Smooth muscle cell (in vitro differentiated cells): ENCODE measurements at regions not wholly inside any gene's neighbourhood (a gene's known extent, or its start where the extent isn't known, plus 50 kb on each side); places are given as distances from the start of the nearest gene placed in this dataset.
"Not testable (repeated sequence)": the region's sequence is repeated elsewhere in the genome, so short reads cannot be mapped to it uniquely, and the experiment has no call there.

ENCODE experiments used
- DNase-seq: peaks from one replicate; lab custom pipeline; 2025; ENCODE audit not compliant: unreplicated experiment; lab: John Stamatoyannopoulos, UW
- H2AFZ ChIP-seq: fragments of 200-600 bp; sonication (generic); 2 replicates; pipeline ENCODE4 v1.6.0; 2016; ENCODE audit warnings: antibody characterized with exemption, low read depth, mild to moderate bottlenecking
- H3F3A ChIP-seq: fragments of 200-600 bp; sonication (generic); 2 replicates; pipeline ENCODE4 v1.6.0; 2017; ENCODE audit warnings: antibody characterized with exemption, low read depth
- H3K27ac ChIP-seq: fragments of 200-600 bp; sonication (generic); 2 replicates; pipeline ENCODE4 v1.5.1; 2016; ENCODE audit warnings: low read depth, mild to moderate bottlenecking
- H3K27me3 ChIP-seq: fragments of 200-600 bp; sonication (generic); 2 replicates; pipeline ENCODE4 v1.6.1; 2016; ENCODE audit warnings: low read depth, mild to moderate bottlenecking
- H3K36me3 ChIP-seq: fragments of 200-600 bp; sonication (generic); 2 replicates; pipeline ENCODE4 v1.5.1; 2016; ENCODE audit warnings: low read depth
- H3K4me1 ChIP-seq: fragments of 200-600 bp; sonication (generic); 2 replicates; pipeline ENCODE4 v1.5.1; 2016; ENCODE audit warnings: low read depth
- H3K4me2 ChIP-seq: fragments of 200-600 bp; sonication (generic); 2 replicates; pipeline ENCODE4 v1.6.0; 2016; ENCODE audit warnings: mild to moderate bottlenecking
- H3K4me3 ChIP-seq: fragments of 200-600 bp; sonication (generic); 2 replicates; pipeline ENCODE4 v1.5.1; 2016; ENCODE audit warnings: mild to moderate bottlenecking
- H3K79me2 ChIP-seq: fragments of 200-600 bp; sonication (generic); 2 replicates; pipeline ENCODE4 v1.6.0; 2016; ENCODE audit warnings: low read depth, mild to moderate bottlenecking
- H3K9ac ChIP-seq: fragments of 200-600 bp; sonication (generic); 2 replicates; pipeline ENCODE4 v1.6.0; 2016; ENCODE audit warnings: low read depth
- H3K9me3 ChIP-seq: fragments of 200-600 bp; sonication (generic); replicated peaks from 2 replicates; pipeline ENCODE4 v1.5.1; 2016; ENCODE audit warnings: low read depth
- H4K20me1 ChIP-seq: fragments of 200-600 bp; sonication (generic); 2 replicates; pipeline ENCODE4 v1.6.0; 2016; ENCODE audit warnings: low read depth
- CTCF ChIP-seq: fragments of 200-600 bp; sonication (generic); IDR thresholded peaks from 2 replicates; pipeline ENCODE4 v1.5.1; 2017; ENCODE audit warnings: borderline replicate concordance, mild to moderate bottlenecking, antibody characterized with exemption; ENCODE audit not compliant: insufficient read depth, poor library complexity, severe bottlenecking
- WGBS: methylation state at CpG from one replicate; pipeline ENCODE4 v1.1.7; 2016; ENCODE audit warnings: low lambda C conversion rate; 5-methylcytosine and 5-hydroxymethylcytosine counted together

GRCh38 chr7:109713366-109713765, 1143.7 kb downstream of the DNAJB9 start:
- WGBS: 94% methylated on average over 1 of the region's 1 CpG
- no peak overlapping the region for H3K27ac ChIP-seq
- no peak overlapping the region for H3K4me2 ChIP-seq
- no peak overlapping the region for H3K4me3 ChIP-seq
- H3K9ac ChIP-seq: no peak overlapping the region
- H2AFZ ChIP-seq: no peak overlapping the region
- H3K4me1 ChIP-seq: no peaks in the 10 kb centered on the region
- no peaks in the 10 kb centered on the region for H3K9me3 ChIP-seq
- TF ChIP-seq CTCF: no peak
- no peaks in the 10 kb centered on the region for H3F3A ChIP-seq
- no peaks in the 10 kb centered on the region for H3K79me2 ChIP-seq
- DNase-seq: no peak
- H3K27me3 ChIP-seq: no peaks in the 10 kb centered on the region
- no peaks in the 10 kb centered on the region for H3K36me3 ChIP-seq
- H4K20me1 ChIP-seq: no peaks in the 10 kb centered on the region

- not testable (repeated sequence) for H3K27ac ChIP-seq, H3K4me1 ChIP-seq, DNase-seq, H3K27me3 ChIP-seq, H4K20me1 ChIP-seq, H3F3A ChIP-seq, H3K9me3 ChIP-seq, H3K4me3 ChIP-seq, H2AFZ ChIP-seq, H3K9ac ChIP-seq, H3K79me2 ChIP-seq, H3K36me3 ChIP-seq, H3K4me2 ChIP-seq
- WGBS: 94% methylated on average over 8 of the region's 8 CpGs
Measured at GRCh38 chr7:109719359-109719758, 1149.7 kb downstream of the DNAJB9 start.

- Histone ChIP-seq H3K9ac (no peak overlapping the region), H3K36me3 (no peaks in the 10 kb centered on the region), H3K79me2 (no peaks in the 10 kb centered on the region), H3K4me3 (no peak overlapping the region), H4K20me1 (no peaks in the 10 kb centered on the region), H3K27ac (no peak overlapping the region), H3F3A (no peaks in the 10 kb centered on the region), H3K4me1 (no peaks in the 10 kb centered on the region), H2AFZ (no peak overlapping the region), H3K4me2 (no peak overlapping the region), H3K9me3 (no peaks in the 10 kb centered on the region), H3K27me3 (no peaks in the 10 kb centered on the region)
- no peak for TF ChIP-seq CTCF
- no peak for DNase-seq
Measured at GRCh38 chr7:109734601-109735000, 1164.9 kb downstream of the DNAJB9 start.

- WGBS: 87% methylated on average over 5 of the region's 5 CpGs
- Histone ChIP-seq H3K4me2 (no peak overlapping the region), H3K9me3 (no peaks in the 10 kb centered on the region), H3K36me3 (no peaks in the 10 kb centered on the region), H3K27ac (no peak overlapping the region), H3K79me2 (no peaks in the 10 kb centered on the region), H2AFZ (no peak overlapping the region), H3K9ac (no peak overlapping the region), H3F3A (no peaks in the 10 kb centered on the region), H3K27me3 (no peaks in the 10 kb centered on the region), H3K4me3 (no peak overlapping the region), H3K4me1 (no peaks in the 10 kb centered on the region), H4K20me1 (no peaks in the 10 kb centered on the region)
- no peak for DNase-seq
- no peak for TF ChIP-seq CTCF
Measured at GRCh38 chr7:109735881-109736280, 1166.2 kb downstream of the DNAJB9 start.
